Endothelial cell (in vitro differentiated cells): ENCODE measurements at regions not wholly inside any gene's neighbourhood (a gene's known extent, or its start where the extent isn't known, plus 50 kb on each side); places are given as distances from the start of the nearest gene placed in this dataset.

Experiments used
- DNase-seq: peaks from one replicate; pipeline ENCODE4 v3.0.0; 2021; ENCODE audit warnings: low spot score
- H3K27ac Mint-ChIP-seq: one replicate; pipeline ENCODE4 v1.8.0; 2021; ENCODE audit warnings: mixed read lengths, inconsistent platforms; ENCODE audit not compliant: unreplicated experiment
- H3K27me3 Mint-ChIP-seq: one replicate; pipeline ENCODE4 v1.8.0; 2021; ENCODE audit warnings: mild to moderate bottlenecking, moderate library complexity, mixed read lengths, inconsistent platforms; ENCODE audit not compliant: unreplicated experiment
- H3K36me3 Mint-ChIP-seq: one replicate; pipeline ENCODE4 v1.8.0; 2021; ENCODE audit warnings: mild to moderate bottlenecking, low read depth, mixed read lengths, inconsistent platforms; ENCODE audit not compliant: unreplicated experiment
- H3K4me1 Mint-ChIP-seq: one replicate; pipeline ENCODE4 v1.8.0; 2021; ENCODE audit warnings: mild to moderate bottlenecking, mixed read lengths, inconsistent platforms; ENCODE audit not compliant: unreplicated experiment
- H3K4me3 Mint-ChIP-seq: one replicate; pipeline ENCODE4 v1.8.0; 2021; ENCODE audit warnings: mild to moderate bottlenecking, mixed read lengths, inconsistent platforms; ENCODE audit not compliant: unreplicated experiment
- H3K9me3 Mint-ChIP-seq: one replicate; pipeline ENCODE4 v1.8.0; 2021; ENCODE audit warnings: mixed read lengths, inconsistent platforms; ENCODE audit not compliant: unreplicated experiment
- TF ChIP-seq, protein P1 (sequence below): fragments of 200-600 bp; sonication (generic); IDR thresholded peaks from one replicate; pipeline ENCODE4 v1.5.0; 2021; ENCODE audit warnings: antibody characterized with exemption; ENCODE audit not compliant: unreplicated experiment

- H3K9me3 Mint-ChIP-seq, result no peaks in the 10 kb centered on the region
- no peak for DNase-seq
- no peak overlapping the region for H3K4me3 Mint-ChIP-seq
- TF ChIP-seq, protein P1, sequence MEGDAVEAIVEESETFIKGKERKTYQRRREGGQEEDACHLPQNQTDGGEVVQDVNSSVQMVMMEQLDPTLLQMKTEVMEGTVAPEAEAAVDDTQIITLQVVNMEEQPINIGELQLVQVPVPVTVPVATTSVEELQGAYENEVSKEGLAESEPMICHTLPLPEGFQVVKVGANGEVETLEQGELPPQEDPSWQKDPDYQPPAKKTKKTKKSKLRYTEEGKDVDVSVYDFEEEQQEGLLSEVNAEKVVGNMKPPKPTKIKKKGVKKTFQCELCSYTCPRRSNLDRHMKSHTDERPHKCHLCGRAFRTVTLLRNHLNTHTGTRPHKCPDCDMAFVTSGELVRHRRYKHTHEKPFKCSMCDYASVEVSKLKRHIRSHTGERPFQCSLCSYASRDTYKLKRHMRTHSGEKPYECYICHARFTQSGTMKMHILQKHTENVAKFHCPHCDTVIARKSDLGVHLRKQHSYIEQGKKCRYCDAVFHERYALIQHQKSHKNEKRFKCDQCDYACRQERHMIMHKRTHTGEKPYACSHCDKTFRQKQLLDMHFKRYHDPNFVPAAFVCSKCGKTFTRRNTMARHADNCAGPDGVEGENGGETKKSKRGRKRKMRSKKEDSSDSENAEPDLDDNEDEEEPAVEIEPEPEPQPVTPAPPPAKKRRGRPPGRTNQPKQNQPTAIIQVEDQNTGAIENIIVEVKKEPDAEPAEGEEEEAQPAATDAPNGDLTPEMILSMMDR, result no peak
- peaks cover 3% of the 10 kb centered on the region for H3K27me3 Mint-ChIP-seq
- no peaks in the 10 kb centered on the region for H3K4me1 Mint-ChIP-seq
- H3K36me3 Mint-ChIP-seq, result no peaks in the 10 kb centered on the region
- H3K27ac Mint-ChIP-seq, result no peak overlapping the region
Measured at GRCh38 chr6:1054653-1055014, 257.3 kb upstream of the FOXQ1 start.

DNA sequence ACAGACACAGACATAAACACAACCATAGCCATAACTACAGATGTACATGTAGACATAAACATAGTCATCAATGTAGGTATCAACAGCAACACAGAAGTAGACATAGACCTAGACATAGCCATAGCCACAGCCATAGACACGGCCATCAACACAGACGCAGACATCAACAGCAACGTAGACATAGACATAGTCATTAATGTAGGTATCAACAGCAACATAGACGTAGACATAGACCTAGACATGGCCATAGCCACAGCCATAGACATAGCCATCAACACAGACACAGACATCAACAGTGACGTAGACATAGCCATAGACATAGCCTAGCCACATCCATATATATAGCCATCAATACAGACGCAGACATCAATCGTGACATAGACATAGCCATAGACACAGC is 258.3 kb upstream of the FOXQ1 start:
- no peak for DNase-seq
- H3K36me3 Mint-ChIP-seq, result no peaks in the 10 kb centered on the region
- H3K27ac Mint-ChIP-seq, result no peak overlapping the region
- no peaks in the 10 kb centered on the region for H3K9me3 Mint-ChIP-seq
- no peaks in the 10 kb centered on the region for H3K4me1 Mint-ChIP-seq
- no peak overlapping the region for H3K4me3 Mint-ChIP-seq
- H3K27me3 Mint-ChIP-seq, result peaks cover 4% of the 10 kb centered on the region
- TF ChIP-seq, protein P1, result no peak

DNA sequence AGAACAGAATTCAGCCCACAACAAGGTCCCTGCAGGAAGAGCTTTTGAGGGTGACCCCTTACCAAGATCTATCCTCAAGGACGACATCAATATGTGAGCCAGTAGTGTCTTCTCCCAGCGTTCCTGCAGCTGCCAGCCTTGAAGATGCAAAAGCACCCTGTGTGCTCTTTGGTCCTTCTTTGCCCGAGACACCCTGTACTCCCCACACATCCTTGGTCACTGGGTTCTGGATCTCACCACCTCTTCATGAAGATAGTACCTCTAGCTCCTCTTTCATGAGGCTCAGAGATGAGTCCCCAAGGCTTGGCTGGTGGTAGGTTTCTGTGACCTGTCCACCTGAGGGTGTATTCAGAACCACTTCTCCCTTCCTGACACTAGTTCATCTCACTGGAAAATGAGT is 259.6 kb upstream of the FOXQ1 start:
- no peak for DNase-seq
- H3K27me3 Mint-ChIP-seq, result peaks cover 4% of the 10 kb centered on the region
- no peak overlapping the region for H3K4me3 Mint-ChIP-seq
- peaks cover 8% of the 10 kb centered on the region for H3K4me1 Mint-ChIP-seq
- no peak overlapping the region for H3K27ac Mint-ChIP-seq
- H3K36me3 Mint-ChIP-seq, result no peaks in the 10 kb centered on the region
- TF ChIP-seq, protein P1, result no peak
- H3K9me3 Mint-ChIP-seq, result no peaks in the 10 kb centered on the region

GRCh38 chr6:1049900-1050299 is 262.0 kb upstream of the FOXQ1 start:
- H3K9me3 Mint-ChIP-seq, result no peaks in the 10 kb centered on the region
- DNase-seq, result no peak
- no peaks in the 10 kb centered on the region for H3K36me3 Mint-ChIP-seq
- H3K27ac Mint-ChIP-seq, result no peak overlapping the region
- no peak overlapping the region for H3K4me3 Mint-ChIP-seq
- H3K27me3 Mint-ChIP-seq, result peaks cover 2% of the 10 kb centered on the region
- peaks cover 12% of the 10 kb centered on the region for H3K4me1 Mint-ChIP-seq
- TF ChIP-seq, protein P1, result no peak

- no peak for DNase-seq
- Mint-ChIP-seq H3K27ac (no peak overlapping the region), H3K4me1 (peaks cover 19% of the 10 kb centered on the region), H3K27me3 (peaks cover 4% of the 10 kb centered on the region), H3K36me3 (no peaks in the 10 kb centered on the region), H3K9me3 (no peaks in the 10 kb centered on the region), H3K4me3 (no peak overlapping the region)
- TF ChIP-seq, protein P1, result no peak
Measured at GRCh38 chr6:1049170-1049569, 262.7 kb upstream of the FOXQ1 start.
